ENCODE measurements at regions not wholly inside any gene's neighbourhood (a gene's known extent, or its start where the extent isn't known, plus 50 kb on each side); places are given as distances from the start of the nearest gene placed in this dataset.

DNA sequence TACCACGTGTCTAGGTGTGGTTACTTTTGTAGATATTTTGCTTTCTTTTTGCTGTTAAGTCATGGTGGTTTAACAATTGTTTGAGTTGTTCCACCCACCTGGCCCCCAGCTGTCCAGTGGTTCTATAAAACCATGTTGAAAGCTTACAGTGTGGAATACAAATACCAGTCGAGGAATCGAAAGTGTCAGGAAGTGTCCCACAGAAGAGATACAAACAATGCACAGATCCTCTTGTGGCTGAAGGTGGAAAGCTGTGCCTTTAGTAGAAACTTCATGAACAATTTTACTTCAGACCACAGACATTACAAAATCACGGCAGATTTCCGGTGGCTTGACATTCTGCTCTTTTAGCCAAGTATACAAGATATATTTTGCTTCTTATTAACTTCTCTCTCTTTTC, 782.4 kb upstream of the SOX9 start:
- Mint-ChIP-seq H3K27me3 (no peaks in the 10 kb centered on the region), H3K4me1 (no peaks in the 10 kb centered on the region), H3K27ac (no peak overlapping the region), H3K4me3 (no peak overlapping the region), H3K9me3 (ENCODE audit: insufficient read depth) (peaks cover 3% of the 10 kb centered on the region)
- no peaks in the 10 kb centered on the region for H4K20me1 ChIP-seq (ENCODE audit: control insufficient read depth, insufficient read depth, low read length, poor library complexity, severe bottlenecking)
- POLR2A ChIA-PET = no interaction called here
- intact Hi-C loops (cut with micrococcal nuclease) = no loop called here
- no peak overlapping the region for H3K9ac ChIP-seq (ENCODE audit: low read length)
- H2AFZ ChIP-seq (ENCODE audit: insufficient read depth, low read depth, low read length, poor library complexity, severe bottlenecking) = no peak overlapping the region
- H3K79me2 ChIP-seq (ENCODE audit: control insufficient read depth, insufficient read depth, low read length) = no peaks in the 10 kb centered on the region
- no peak for ATAC-seq (ENCODE audit: low read depth)
- no peak overlapping the region for H3K4me3 ChIP-seq (ENCODE audit: control extremely low read depth in 1 of 5, extremely low read depth in 1 of 5, insufficient read depth in 1 of 5, low read depth in 2 of 5, low read length in 4 of 5)
- H3K4me1 ChIP-seq (ENCODE audit: control insufficient read depth in 2 of 2, insufficient read depth in 2 of 2, low read length in 2 of 2) = no peaks in the 10 kb centered on the region
- DNase-seq = no peak
- H3K9me3 ChIP-seq (ENCODE audit: control extremely low read depth in 1 of 3, control insufficient read depth in 2 of 3, insufficient read depth in 1 of 3, low read length in 2 of 3) = no peaks in the 10 kb centered on the region
- no peaks in the 10 kb centered on the region for H3K36me3 ChIP-seq (replicated peaks in 1 of 2; ENCODE audit: control extremely low read depth in 1 of 2, control insufficient read depth in 1 of 2, extremely low read depth in 1 of 2, insufficient read depth in 2 of 2, low read length in 1 of 2)
- CTCF ChIA-PET = no interaction called here
- no peak overlapping the region for H3K27ac ChIP-seq (ENCODE audit: low read length in 2 of 2)
- no peak for TF ChIP-seq EZH2 (IDR thresholded peaks at IDR 0.05; ENCODE audit: borderline replicate concordance, insufficient read depth, low read depth, low read length, poor library complexity, severe bottlenecking)
- TF ChIP-seq, protein P1, sequence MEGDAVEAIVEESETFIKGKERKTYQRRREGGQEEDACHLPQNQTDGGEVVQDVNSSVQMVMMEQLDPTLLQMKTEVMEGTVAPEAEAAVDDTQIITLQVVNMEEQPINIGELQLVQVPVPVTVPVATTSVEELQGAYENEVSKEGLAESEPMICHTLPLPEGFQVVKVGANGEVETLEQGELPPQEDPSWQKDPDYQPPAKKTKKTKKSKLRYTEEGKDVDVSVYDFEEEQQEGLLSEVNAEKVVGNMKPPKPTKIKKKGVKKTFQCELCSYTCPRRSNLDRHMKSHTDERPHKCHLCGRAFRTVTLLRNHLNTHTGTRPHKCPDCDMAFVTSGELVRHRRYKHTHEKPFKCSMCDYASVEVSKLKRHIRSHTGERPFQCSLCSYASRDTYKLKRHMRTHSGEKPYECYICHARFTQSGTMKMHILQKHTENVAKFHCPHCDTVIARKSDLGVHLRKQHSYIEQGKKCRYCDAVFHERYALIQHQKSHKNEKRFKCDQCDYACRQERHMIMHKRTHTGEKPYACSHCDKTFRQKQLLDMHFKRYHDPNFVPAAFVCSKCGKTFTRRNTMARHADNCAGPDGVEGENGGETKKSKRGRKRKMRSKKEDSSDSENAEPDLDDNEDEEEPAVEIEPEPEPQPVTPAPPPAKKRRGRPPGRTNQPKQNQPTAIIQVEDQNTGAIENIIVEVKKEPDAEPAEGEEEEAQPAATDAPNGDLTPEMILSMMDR (IDR thresholded peaks at IDR 0.05) = no peak
- H3K27me3 ChIP-seq (replicated peaks in 1 of 4; ENCODE audit: control extremely low read depth in 1 of 4, control insufficient read depth in 3 of 4, insufficient read depth in 4 of 4, low read length in 3 of 4) = no peaks in the 10 kb centered on the region
- WGBS (ENCODE audit: insufficient coverage) = 87% methylated on average over 5 of the region's 5 CpGs
- H3K4me2 ChIP-seq (replicated peaks; ENCODE audit: low read depth, low read length, poor library complexity, severe bottlenecking) = no peak overlapping the region

DNA sequence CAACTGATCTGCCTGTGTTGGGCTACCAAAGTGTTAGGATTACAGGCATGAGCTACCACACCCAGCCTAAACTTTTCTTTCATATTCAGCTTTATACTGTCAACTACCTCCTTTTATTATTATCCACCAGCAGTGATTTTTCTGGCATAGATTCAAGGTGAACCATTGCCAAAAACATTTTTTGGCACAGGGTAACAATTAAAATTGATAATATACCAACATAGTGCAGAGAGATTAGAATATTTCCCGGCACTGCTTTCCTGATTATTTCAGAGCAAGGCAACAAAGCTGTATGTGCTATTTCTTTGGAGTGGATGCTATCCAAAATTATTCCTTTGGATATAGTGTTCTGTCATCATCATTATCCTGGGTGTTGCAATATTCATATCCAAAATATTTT, 781.6 kb upstream of the SOX9 start:
- WGBS (ENCODE audit: insufficient coverage) = no CpG with 5 or more reads among the region's 1 CpG

More for the DNA sequence above, 781.6 kb upstream of the SOX9 start:
- Histone ChIP-seq H4K20me1 (ENCODE audit: control insufficient read depth, insufficient read depth, low read length, poor library complexity, severe bottlenecking) (no peaks in the 10 kb centered on the region), H3K9ac (ENCODE audit: low read length) (no peak overlapping the region), H3K4me2 (replicated peaks; ENCODE audit: low read depth, low read length, poor library complexity, severe bottlenecking) (no peak overlapping the region), H3K4me3 (ENCODE audit: control extremely low read depth in 1 of 5, extremely low read depth in 1 of 5, insufficient read depth in 1 of 5, low read depth in 2 of 5, low read length in 4 of 5) (no peak overlapping the region), H3K36me3 (replicated peaks in 1 of 2; ENCODE audit: control extremely low read depth in 1 of 2, control insufficient read depth in 1 of 2, extremely low read depth in 1 of 2, insufficient read depth in 2 of 2, low read length in 1 of 2) (no peaks in the 10 kb centered on the region), H3K27me3 (replicated peaks in 1 of 4; ENCODE audit: control extremely low read depth in 1 of 4, control insufficient read depth in 3 of 4, insufficient read depth in 4 of 4, low read length in 3 of 4) (no peaks in the 10 kb centered on the region), H2AFZ (ENCODE audit: insufficient read depth, low read depth, low read length, poor library complexity, severe bottlenecking) (no peak overlapping the region), H3K27ac (ENCODE audit: low read length in 2 of 2) (no peak overlapping the region), H3K79me2 (ENCODE audit: control insufficient read depth, insufficient read depth, low read length) (no peaks in the 10 kb centered on the region), H3K9me3 (ENCODE audit: control extremely low read depth in 1 of 3, control insufficient read depth in 2 of 3, insufficient read depth in 1 of 3, low read length in 2 of 3) (no peaks in the 10 kb centered on the region), H3K4me1 (ENCODE audit: control insufficient read depth in 2 of 2, insufficient read depth in 2 of 2, low read length in 2 of 2) (no peaks in the 10 kb centered on the region)
- intact Hi-C loops (cut with micrococcal nuclease) = no loop called here
- no peak overlapping the region for H3K27ac Mint-ChIP-seq
- ChIA-PET POLR2A (no interaction called here), CTCF (no interaction called here)
- TF ChIP-seq, protein P1 (IDR thresholded peaks at IDR 0.05) = no peak
- no peak for TF ChIP-seq EZH2 (IDR thresholded peaks at IDR 0.05; ENCODE audit: borderline replicate concordance, insufficient read depth, low read depth, low read length, poor library complexity, severe bottlenecking)
- no peaks in the 10 kb centered on the region for H3K27me3 Mint-ChIP-seq
- no peak overlapping the region for H3K4me3 Mint-ChIP-seq
- no peak for DNase-seq
- no peak for ATAC-seq (ENCODE audit: low read depth)
- peaks cover 3% of the 10 kb centered on the region for H3K9me3 Mint-ChIP-seq (ENCODE audit: insufficient read depth)
- H3K4me1 Mint-ChIP-seq = no peaks in the 10 kb centered on the region

Data from B cell (primary cell).